ENCODE measurements at regions not wholly inside any gene's neighbourhood (a gene's known extent, or its start where the extent isn't known, plus 50 kb on each side); places are given as distances from the start of the nearest gene placed in this dataset.

DNA sequence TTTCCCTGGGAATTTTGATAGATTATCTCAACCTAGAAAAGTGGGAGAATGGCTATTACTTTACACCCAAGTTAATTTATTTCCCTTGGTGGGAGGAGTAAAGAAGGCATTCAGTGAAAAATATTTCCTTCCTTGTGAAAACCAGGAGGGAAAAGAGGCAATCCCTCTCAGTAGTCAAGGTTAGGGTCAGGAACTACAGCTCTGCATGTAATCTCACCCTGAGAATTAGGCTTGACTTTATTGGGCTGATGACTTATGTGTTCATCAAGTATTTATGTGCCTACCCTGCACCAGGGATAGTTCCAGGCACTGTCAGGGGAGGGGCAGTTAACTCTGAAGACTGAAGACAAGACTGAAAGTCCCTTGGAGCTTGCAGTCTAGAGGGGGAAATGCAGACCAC is 281.8 kb downstream of the DLEU7 start:
- ATAC-seq (ENCODE audit: low FRiP score) (no peak), DNase-seq (ENCODE audit: low spot score) (no peak)
- TF ChIP-seq, protein P1, sequence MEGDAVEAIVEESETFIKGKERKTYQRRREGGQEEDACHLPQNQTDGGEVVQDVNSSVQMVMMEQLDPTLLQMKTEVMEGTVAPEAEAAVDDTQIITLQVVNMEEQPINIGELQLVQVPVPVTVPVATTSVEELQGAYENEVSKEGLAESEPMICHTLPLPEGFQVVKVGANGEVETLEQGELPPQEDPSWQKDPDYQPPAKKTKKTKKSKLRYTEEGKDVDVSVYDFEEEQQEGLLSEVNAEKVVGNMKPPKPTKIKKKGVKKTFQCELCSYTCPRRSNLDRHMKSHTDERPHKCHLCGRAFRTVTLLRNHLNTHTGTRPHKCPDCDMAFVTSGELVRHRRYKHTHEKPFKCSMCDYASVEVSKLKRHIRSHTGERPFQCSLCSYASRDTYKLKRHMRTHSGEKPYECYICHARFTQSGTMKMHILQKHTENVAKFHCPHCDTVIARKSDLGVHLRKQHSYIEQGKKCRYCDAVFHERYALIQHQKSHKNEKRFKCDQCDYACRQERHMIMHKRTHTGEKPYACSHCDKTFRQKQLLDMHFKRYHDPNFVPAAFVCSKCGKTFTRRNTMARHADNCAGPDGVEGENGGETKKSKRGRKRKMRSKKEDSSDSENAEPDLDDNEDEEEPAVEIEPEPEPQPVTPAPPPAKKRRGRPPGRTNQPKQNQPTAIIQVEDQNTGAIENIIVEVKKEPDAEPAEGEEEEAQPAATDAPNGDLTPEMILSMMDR (IDR thresholded peaks at IDR 0.05), result no peak

DNA sequence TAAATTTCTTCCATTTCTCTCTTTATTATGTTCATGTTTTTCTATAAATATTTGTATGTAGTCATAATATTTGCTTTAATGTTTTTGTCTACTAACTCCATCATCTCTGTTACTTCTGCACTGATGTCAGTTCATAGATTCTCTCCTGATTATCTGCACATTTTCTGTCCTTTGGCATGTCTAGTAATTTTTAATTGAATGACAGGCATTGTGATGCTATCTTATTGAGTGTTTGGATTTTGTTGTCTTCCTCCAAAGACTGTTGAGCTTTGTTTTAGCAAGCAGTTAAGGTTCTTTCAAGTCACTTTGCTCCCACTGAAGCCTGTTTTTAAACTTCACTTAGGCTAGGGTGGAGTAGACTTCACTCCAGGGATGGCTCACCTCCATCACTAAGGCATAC is 276.8 kb downstream of the DLEU7 start:
- DNase-seq (ENCODE audit: low spot score) (no peak), ATAC-seq (ENCODE audit: low FRiP score) (no peak)
- TF ChIP-seq, protein P1 (IDR thresholded peaks at IDR 0.05), result no peak

DNA sequence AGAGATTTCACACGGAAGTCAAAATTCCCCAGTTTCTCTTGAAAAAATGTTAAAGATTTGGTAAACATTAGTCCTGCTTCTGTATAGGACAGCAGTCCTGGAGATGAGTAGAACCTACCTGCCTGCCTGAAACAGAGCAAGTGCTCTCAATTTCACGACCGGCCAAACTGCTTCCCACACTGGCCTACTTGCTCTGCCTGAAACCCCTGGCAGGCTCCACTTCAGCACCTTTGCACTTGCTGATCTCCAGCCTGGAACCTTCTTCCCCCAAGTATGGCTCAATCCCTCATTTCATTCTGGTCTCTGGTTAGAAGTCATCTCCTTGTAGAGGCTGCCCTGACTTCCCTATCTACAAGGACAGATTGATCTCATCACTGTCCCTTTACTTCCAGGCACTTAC is 271.4 kb downstream of the DLEU7 start:
- ATAC-seq (ENCODE audit: low FRiP score) (no peak), DNase-seq (ENCODE audit: low spot score) (no peak)
- TF ChIP-seq, protein P1 (IDR thresholded peaks at IDR 0.05), result no peak

DNA sequence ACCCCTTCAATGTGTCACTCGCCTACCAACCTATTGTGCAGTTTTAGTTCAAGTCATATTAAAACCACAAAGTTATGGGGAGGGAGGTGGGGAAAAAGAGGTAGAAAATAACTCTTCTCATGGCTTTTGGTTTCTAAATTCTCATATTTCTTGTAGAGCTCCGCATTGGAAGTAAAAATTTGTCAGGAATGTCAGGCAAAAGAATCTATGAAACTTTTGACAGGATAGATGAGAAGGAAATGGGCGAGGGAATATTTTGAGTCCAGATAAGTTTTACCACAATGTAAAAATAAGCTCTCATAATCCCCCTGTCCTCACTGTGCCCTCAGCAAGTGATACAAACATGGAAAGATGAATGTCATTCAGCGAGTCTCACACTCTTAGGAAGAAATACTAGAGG is 270.4 kb downstream of the DLEU7 start:
- ATAC-seq (ENCODE audit: low FRiP score) (no peak), DNase-seq (ENCODE audit: low spot score) (no peak)
- TF ChIP-seq, protein P1 (IDR thresholded peaks at IDR 0.05), result no peak

DNA sequence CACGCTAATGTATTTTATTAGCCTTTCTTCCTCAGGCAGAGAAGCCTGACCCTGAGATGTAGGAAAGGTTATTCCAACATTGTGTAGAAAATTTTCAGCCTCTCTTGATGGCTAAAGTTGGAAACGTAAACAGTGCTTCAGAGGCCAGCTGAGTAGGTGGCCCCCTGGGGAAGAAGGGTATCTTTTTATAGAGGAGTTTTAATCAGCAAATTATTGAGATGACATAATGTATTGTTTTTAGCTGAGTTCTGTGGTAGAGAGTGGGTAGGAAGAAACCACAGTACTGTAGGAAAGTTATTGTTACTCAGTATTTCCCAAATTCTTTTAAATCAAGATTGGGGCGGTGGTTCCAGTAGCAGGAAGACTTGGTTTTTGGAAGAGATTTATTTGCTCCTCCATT is 268.8 kb downstream of the DLEU7 start:
- no peak for DNase-seq (ENCODE audit: low spot score)
- ATAC-seq (ENCODE audit: low FRiP score), result no peak
- TF ChIP-seq, protein P1 (IDR thresholded peaks at IDR 0.05), result no peak

DNA sequence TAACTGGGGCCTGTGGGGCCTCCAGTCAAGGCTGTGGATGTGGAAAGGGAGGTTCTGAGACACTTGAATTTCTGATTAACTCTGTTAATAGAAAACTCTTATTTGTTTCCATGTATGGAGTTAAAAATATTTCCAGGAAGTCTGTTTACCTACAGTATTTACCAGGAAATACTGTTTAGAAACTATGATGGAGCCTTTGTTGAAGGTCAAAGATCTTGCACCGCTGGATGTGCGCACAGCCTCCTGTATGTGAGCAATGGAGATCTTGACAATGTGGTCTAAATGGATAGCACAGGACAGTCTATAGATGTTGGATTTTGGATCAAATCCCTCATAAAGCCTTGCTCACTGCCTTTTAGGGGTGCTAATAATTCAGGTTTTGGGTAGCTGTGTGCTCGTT is 268.4 kb downstream of the DLEU7 start:
- TF ChIP-seq, protein P1 (IDR thresholded peaks at IDR 0.05), result no peak
- DNase-seq (ENCODE audit: low spot score), result no peak

DNA sequence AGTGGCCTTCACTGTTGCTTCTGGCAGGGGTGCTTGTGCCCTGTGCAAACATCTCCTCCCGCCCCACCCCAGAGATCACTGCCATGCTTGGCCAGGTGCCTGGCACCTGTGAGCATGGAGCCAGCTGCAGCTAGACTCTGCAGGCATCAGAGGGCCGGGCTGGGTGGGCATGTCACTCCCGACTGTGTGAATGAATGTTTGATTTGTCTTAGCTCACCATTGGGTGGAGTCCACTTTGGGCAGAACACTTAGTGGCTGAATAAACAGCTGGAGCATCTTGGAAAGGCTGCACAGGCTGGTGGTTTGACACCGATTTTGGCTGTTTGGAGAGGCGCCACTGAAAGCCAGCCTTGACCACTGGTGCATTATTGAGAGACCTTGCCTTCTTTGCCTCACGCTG is 267.3 kb downstream of the DLEU7 start:
- TF ChIP-seq, protein P1 (IDR thresholded peaks at IDR 0.05), result no peak
- ATAC-seq (ENCODE audit: low FRiP score) (no peak), DNase-seq (ENCODE audit: low spot score) (no peak)

More for the DNA sequence above, 268.4 kb downstream of the DLEU7 start:
- no peak for ATAC-seq (ENCODE audit: low FRiP score)
